VCaP (cell line): ENCODE measurements at regions not wholly inside any gene's neighbourhood (a gene's known extent, or its start where the extent isn't known, plus 50 kb on each side); places are given as distances from the start of the nearest gene placed in this dataset.

Source experiments
- H3K27ac ChIP-seq: fragments of 450-650 bp; 2 replicates; pipeline ENCODE4 v1.5.1; 2017
- TF ChIP-seq, protein P1 (sequence below): fragments of 450-650 bp; conservative IDR thresholded peaks from 2 replicates; pipeline ENCODE4 v1.5.1; 2017; ENCODE audit warnings: mild to moderate bottlenecking, moderate library complexity

DNA sequence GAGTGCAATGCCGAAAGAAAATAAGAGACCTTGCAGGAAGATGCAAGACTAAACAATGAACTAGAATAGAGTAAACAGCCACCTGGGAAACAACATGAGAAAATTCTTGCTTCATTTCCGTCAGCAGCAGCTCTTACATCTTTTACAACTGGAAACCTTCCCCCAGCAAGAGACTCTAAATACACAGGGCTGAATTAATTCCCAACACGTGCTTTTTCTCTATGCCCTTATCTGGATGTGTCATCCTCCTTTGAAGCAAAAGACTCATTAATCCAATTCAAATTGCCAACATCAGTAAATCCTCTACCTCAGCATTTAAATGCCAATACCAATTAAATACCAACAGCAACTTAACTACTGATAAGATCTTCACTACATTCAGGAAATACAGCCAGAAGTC, 99.0 kb upstream of the PDE1C start:
- TF ChIP-seq, protein P1, sequence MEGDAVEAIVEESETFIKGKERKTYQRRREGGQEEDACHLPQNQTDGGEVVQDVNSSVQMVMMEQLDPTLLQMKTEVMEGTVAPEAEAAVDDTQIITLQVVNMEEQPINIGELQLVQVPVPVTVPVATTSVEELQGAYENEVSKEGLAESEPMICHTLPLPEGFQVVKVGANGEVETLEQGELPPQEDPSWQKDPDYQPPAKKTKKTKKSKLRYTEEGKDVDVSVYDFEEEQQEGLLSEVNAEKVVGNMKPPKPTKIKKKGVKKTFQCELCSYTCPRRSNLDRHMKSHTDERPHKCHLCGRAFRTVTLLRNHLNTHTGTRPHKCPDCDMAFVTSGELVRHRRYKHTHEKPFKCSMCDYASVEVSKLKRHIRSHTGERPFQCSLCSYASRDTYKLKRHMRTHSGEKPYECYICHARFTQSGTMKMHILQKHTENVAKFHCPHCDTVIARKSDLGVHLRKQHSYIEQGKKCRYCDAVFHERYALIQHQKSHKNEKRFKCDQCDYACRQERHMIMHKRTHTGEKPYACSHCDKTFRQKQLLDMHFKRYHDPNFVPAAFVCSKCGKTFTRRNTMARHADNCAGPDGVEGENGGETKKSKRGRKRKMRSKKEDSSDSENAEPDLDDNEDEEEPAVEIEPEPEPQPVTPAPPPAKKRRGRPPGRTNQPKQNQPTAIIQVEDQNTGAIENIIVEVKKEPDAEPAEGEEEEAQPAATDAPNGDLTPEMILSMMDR: no peak
- H3K27ac ChIP-seq: no peak overlapping the region

DNA sequence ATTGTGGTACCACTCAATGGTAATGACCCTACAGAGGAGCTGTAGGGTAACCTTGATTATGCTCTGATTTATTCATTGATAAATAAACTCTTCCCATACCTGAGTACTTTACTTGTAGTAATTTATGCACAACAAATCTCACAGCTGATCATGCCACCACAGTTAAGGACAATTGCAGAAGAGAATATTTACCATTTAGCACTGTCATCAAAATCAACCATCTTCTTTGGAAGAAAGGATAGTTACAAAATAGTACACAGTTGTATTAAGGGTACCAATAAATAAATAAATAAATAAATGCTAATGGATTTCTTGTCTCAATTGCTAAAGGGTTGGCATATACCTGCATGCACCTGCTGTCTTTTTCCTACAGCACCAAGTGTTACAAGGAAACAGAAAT, 97.6 kb upstream of the PDE1C start:
- no peak overlapping the region for H3K27ac ChIP-seq
- TF ChIP-seq, protein P1: no peak

DNA sequence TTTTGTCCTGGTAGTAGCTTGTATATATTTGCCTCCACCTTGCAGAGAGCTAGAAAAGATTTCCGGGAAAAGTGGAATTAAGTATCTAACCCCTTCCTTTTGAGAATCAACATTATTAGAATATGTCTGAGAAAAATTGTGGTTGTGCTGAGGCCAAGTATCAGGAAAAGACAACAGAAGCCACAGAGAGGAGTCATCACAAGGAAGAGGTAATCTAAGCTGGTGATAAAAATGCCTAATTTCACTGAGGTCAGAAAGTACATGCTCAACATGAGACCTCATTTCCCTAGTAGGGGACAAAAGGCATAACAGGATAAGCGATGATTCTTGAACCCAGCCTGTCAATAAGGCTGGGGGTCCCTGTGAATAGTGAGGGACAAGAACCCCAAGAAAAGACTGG, 97.0 kb upstream of the PDE1C start:
- H3K27ac ChIP-seq: no peak overlapping the region
- TF ChIP-seq, protein P1: no peak

DNA sequence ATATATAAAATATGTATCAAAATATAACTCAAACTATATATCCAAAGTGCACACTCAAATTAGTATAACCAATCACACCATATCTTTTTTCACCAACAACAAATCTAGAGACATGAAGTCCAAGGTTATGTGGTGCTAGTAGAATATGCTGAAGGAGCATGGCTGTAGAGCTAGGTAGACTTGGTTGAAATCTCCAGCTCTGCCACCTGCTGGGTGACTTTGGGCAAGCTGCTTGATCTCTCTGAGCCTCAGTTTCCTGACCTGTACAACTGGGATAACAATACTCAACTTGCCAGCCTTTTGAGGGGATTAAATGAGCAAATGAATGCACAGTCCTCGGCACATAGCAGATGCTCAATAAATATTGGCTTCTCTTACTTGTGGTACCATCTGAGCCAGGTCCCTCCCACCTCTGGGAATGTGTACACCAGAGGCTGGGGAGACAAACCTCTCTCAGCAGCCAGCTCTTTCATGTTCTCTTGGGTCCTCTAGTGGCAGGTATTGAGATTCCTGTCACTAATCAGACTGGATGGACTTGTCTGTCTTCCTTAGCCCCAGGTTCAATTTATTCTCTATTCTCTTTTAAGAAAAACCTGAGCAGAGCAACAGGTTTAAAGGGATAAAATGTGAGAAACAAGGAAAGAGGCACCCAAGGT, 94.3 kb upstream of the PDE1C start:
- H3K27ac ChIP-seq: no peak overlapping the region
- TF ChIP-seq, protein P1: peak; percentile 69

DNA sequence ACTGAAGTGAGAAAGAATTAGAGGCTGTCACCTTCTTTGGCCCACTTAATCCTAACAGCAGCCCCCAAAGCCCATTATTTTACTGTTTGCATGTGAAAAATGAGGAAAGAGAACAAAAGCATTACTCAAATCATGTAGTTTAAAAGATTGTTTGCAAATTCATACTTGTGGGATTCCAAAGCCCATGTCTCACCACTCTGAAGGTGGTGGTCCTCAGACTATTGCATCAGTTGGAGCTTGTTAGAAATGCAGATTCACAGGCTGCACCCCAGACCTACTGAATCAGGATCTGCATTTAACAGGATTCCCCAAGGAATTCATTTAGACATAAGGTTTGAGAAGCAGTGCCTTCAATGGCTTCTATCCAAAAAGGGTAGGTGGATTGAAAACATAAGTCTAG, 93.7 kb upstream of the PDE1C start:
- TF ChIP-seq, protein P1: no peak
- no peak overlapping the region for H3K27ac ChIP-seq

DNA sequence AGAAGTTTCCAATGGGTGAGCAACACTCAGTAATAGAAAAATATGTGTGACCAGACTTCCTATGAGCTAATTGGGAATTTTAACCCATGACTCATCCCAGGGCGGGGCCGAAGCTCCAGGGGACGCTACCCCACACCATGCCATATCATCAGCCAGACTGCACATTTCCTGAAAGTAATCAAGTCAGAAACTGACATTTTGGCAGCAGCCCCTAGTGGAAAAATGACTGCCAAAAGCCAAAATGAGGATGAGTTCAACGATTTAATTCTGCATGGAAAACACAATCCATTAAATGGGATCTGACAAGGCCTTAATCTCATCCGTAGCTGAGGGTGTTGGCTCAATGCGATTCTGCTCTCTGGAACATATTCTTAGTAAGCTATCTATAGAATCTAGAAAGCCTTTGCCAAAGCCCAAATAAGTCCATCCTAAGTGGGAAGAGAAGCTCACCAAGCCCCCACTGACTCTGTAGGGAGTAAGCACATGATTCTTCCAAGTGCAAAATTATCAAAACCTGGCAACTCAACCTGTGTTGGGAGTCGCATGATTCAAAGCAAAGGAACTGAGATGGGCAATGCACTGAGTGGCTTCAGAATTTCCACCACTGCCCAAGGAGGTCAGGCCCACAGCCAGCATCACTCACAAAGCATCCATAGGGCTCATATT, 93.1 kb upstream of the PDE1C start:
- H3K27ac ChIP-seq: no peak overlapping the region
- TF ChIP-seq, protein P1: no peak

DNA sequence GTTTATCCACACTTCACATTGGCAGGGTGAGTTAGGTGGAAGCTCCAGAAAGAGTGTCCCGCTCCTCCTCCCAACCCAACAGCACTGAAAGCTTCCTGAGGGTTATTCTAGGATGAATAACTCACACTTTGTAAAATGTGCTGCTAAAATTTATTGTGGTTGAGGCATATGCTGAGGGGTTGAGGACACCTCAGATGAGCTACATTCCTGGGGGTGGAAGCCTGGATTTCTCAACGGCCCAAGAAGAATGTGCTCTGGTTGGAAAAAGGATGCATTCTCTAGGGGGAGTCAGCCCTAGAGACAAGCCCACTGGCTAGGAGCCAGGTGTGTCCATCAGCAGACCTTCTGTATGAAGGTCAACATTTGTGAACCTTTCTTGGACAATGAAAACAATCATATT, 91.5 kb upstream of the PDE1C start:
- TF ChIP-seq, protein P1: no peak
- H3K27ac ChIP-seq: no peak overlapping the region
